GF-D8 (cell line): ENCODE measurements at regions not wholly inside any gene's neighbourhood (a gene's known extent, or its start where the extent isn't known, plus 50 kb on each side); places are given as distances from the start of the nearest gene placed in this dataset.
"Not testable (repeated sequence)": the region's sequence is repeated elsewhere in the genome, so short reads cannot be mapped to it uniquely, and the experiment has no call there.

ENCODE experiments used
- DNase-seq: peaks from one replicate; lab custom pipeline; 2025; lab: John Stamatoyannopoulos, UW

DNA sequence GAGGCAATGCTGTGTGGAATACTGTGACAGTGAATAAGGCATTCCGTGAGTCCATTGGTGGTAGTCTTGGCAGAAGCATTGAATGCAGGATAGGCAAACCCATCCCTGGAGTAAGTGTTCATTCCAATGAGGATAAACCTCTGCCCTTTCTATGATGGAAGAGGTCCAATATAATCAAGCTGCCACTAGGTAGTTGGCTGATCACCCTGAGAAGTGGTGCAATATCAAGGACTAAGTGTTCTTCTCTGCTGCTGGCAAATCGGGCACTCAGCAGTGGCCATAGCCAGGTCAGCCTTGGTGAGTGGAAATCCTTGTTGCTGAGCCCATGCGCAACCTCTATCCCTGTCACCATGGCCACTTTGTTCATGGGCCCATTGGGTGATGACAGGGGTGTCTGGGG, 70.1 kb downstream of the FBXO4 start:
- DNase-seq: no peak

DNA sequence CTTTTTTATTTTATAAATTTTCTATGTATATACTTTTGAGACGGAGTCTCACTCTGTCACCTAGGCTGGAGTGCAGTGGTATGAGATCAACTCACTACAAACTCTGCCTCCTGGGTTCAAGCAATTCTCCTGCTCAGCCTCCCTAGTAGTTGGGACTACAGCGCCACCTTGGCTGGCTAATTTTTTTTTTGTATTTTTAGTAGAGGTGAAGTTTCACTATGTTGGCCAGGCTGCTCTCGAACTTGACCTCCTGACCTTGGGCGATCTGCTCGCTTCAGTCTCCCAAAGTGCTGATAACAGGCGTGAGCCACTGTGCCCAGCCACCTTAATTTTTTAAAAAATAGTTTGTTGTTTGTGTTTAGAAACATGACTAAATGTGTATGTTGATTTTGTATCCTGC, 76.6 kb downstream of the FBXO4 start:
- no peak for DNase-seq

DNA sequence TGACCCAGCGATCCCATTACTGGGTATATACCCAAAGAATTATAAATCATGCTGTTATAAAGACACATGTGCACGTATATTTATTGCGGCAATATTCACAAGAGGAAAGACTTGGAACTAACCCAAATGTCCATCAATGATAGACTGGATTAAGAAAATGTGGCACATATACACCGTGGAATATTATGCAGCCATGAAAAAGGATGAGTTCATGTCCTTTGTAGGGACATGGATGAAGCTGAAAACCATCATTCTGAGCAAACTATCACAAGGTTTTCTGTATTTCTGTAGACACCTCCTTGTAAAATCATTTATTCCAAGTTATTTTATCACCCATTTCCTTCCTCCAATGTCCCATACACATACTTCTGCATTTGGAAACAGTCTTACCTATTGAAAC, 78.8 kb downstream of the FBXO4 start:
- DNase-seq: not testable (repeated sequence)

DNA sequence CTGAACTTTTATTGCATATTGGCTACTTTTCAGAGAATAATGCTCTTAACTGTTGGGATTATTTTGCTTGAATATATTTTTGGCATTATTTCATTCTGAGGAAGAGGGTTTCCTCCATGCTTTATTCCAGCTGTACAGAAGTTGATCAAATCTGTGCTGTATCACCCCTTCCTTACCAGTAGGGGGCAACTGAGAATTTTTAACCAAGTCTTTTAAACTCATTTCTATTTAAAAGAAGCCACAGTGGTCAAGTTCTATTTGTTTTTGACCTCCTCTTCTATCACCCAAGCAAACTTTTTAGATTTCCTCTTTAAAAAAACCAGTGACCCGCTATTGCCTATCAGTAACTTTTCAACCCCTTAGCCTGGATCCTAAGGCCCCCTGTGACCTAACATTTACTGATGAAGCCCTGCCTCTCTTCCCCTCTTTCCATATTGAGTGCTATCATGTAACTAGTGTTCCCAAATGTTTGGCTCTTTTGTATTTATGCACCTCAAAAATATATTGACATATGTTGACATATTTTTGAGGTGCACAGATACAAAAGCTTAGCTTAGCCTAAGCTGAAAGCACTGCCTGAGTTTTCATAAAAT, 80.6 kb downstream of the FBXO4 start:
- DNase-seq: no peak

DNA sequence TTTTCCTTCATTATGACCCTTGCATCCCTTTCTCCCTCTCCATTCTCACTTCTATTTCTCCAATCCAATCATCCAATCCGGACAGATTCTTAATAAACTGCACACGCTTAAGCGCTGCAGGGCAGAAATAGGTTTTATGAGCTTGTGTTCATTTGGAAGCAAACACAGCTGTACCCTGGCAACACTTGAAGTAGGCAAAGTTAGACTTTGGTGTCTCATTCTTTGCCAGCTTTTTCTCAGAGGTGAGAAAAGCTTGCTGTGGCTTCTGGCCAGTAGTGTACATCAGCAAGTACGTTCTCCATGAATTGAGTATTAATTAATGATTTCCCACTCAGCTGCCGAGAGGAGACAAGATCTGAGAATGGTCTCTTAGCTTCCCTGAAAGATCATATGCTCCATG, 88.5 kb downstream of the FBXO4 start:
- DNase-seq: no peak

DNA sequence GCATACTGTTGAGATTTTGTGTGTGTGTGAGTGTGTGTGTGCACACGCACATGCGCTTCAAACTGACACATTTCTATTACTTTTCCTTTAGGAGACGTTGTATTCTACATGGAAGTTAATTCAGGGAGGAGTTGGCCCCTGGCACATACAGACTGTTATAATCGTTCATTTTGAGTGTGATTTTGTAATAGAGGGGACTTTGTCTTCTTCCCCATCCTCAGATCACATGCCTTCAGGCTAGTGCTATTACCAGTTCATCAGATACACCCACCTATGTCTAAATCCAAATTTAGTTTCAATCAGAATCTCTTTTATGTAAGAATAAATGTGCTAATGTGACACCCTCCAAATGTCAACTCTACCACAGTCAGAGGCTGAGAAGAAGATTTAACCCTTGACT, 90.2 kb downstream of the FBXO4 start:
- no peak for DNase-seq

DNA sequence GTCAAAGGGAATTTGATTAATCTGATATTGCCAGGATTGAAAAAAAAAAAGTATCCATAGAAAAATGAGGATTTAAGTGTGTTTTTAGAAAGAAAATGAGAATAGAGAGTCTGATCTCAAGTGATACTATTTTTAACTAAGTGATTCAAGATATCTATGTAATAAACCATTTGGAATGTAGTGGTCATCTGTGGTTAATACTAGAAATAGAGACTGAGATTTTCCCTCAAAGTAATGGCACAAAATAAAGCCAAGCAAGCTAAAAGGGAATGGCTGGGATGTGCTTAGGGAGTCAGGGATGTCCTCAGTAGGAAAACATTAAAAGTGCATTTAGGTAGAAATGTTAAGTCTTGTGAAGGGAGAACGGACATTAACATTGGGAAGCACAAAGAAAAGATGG, 90.6 kb downstream of the FBXO4 start:
- DNase-seq: no peak

DNA sequence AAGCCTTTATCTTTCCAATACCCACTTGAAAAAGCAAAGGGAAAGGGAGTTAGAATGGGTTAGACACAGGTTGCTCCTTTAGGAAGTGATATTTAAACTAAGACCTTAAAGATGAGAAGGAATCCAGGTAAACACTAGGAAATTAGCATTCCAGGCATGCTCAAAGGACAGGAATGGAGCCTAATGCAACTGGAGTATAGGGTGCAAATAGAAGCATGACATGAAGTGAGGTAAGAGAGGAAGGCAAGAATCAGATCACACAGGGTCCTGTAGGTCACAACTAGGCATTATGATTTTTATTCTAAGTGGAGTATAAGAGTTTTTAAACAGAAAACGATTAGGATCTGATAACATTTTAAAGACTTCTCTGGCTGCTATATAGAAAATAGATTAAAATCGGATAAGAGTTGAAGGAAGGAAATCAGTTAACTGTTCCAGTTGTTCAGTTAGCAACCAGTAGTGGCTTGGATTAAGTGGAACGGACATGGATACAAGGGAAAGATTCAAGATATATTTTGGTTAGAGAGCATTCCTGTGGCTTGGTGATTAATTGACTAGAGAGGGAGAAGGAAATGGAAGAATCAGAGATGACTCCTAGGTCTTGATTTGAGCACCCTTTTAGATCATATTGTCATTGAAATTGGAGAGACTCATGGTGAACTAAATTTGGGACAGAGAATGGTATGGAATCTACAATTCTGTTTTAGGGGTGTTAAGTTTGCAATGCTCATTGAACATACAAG, 95.9 kb downstream of the FBXO4 start:
- DNase-seq: no peak

DNA sequence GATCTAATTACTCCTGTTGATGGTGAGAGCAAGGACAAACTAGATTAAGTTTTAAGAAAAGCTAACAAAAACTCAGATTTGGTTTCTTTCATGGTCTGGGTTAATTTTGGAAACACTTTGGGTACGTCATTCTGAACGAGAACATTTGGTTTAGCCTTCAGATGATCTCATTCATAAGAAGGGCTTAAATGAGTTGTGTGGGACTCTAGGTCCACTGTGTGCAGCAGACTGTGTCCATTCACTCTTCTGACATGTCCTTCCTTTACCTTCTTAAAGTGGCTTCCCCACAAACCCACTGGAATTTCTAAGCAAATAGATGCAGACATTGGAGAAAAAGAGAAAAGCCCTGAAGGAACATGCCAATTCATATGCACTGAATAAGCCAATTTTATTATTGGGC, 96.8 kb downstream of the FBXO4 start:
- no peak for DNase-seq

DNA sequence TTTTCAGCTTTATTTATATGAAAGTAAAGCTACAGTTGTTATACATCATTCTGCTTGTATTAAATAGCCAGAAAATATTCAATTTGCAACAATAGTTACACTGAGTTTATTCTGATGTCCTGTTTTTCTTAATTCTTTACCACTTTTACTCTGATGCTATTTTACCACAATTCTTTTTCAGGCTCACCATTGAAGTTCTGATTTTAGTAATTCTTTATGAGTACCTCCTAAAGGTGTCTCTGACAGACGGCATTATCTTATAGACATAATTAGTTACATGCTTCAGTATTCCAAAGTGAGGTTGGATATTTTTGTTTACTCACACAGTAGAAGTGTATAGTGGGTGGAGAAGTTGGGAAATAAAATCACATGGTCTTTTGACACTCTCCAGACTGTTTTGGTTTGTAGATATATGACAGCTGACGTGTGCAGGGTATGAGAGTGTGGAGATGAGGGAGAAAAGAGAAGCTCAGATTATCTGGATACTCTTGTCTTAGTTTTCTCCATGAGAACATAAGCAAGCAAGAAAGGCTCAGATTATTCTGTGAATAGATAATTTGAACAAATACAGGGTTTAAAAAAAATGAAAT, 97.4 kb downstream of the FBXO4 start:
- DNase-seq: no peak

DNA sequence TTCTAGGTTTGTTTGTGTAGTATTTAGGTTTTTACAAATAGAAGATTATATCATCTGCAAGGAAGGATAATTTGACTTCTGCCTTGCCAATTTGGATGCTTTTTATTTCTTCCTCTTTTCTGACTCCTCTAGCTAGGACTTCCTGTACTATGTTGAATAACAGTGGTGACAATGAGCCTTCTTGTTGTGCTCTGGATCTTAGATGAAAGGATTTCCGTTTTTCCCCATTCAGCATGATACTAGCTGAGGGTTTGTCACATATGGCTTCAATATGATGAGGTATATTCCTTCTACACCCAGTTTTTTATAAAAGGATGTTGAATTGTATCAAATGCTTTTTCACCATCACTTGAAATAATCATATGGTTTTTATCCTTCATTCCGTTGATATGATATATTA, 101.4 kb downstream of the FBXO4 start:
- DNase-seq: no peak

DNA sequence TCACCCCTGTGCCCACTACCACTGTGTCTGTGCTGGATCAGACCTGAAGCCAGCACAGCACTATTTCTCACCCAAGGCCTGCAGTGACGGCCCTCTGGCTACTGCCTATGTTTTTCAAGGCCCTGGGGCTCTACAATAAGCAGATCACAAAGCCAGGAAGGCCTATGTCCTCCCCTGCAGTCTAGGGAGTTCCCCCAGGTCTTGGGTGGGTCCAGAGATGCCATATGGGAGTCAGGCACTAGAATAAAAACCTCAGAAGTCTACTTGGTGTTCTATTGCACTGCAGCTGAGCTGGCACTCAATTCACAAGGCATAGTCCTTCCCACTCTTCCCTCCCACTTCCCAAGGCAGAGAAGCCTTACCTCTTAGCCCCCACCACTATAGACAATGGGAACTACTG, 107.1 kb downstream of the FBXO4 start:
- DNase-seq: no peak

DNA sequence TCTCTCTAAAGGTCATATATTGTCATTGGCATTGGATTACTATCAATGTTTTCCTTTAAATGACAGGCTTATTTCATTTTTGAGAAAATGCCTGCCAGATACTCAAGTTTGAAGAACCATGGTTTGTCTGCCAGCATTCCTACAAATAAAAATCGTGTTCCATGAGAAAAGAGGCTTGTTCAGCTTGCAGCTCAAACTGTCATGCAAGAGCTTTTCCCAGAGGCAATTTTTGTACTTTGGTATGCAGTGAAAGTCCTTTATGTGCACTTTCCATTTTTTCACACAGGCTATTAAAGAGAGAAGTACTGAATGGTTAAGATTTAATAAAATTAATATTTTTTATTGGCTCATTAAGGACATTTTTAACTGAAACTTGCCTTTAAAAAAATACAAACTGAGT, 110.4 kb downstream of the FBXO4 start:
- no peak for DNase-seq

DNA sequence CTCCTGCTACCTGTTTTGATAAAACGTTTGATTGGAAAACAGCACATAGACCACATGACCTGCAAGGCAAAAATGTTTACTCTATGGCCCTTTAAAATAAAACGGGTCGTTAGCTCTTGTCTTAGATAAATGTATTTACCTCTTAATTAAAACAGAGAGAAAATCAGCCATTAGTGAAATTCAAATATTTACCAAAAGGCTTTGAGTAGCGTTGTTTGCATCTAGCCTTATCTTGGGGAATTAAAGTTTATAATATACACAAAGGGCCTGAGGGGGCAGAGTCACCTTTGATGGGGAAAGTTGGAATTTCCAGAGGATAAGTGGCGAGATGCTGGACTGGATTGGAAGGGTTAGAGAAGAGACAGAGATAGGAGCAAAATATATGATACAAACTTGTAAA, 111.3 kb downstream of the FBXO4 start:
- no peak for DNase-seq

DNA sequence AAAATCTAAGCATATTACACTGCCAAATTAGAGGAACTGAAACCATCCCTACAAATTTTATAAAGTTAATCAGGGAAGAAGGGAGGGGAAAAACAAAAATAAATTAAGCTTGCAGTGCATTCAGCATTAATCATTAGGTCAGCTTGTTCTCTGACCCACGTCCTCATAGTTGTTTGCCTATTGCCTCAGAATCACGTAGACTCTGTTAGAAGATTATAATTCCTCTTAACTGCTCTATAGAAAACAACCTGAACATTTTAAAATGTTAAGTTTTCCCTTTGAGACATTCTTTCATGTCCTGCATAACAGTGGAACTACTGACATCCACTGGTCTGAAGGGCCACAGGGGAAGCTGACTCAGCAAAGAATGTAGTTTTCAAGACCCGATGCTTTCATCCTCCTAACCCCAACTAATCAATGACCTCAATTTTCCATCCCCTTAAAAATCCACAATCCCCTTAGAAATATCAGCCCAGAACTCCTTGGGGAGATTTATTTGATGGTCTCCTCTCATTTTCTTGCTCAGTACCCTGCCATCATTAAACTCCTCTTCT, 112.4 kb downstream of the FBXO4 start:
- DNase-seq: no peak

DNA sequence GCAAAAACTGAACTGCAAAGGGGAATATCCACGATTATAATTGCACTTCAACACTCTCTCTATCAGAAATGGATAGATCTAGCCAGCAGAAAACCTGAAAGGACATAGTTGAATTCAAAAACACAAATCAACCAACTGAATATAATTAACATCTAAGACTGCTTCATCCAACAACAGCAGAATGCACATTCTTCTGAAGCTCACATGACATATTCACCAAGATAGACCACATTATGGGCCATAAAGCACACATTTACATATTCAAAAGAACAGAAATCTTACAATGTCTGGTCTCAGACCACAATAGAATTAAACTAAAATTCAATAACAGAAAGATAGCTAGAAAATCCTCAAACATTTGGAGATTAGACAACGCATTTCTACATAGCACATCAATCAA, 118.3 kb downstream of the FBXO4 start:
- no peak for DNase-seq

DNA sequence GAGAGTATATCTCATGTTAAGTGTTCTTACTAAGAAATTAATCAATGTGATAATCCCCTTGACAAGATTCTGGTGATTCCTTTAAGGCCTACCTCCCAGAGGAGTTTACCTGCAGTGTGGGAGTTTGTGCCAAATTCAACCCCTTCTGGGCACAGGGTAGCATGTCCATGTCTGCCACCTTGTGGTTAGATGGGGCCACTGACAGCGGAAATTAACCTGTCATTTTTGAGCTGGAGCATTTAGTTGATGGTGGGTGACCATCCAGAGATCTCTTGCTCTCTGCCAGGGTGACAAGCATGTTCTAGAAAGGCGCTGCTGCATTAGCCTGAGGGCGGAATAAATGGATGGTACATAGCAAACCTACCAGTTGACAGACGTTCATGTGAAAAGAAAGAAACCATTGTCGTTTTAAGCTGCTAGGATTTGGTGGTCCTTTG, 132.2 kb downstream of the FBXO4 start:
- DNase-seq: no peak

DNA sequence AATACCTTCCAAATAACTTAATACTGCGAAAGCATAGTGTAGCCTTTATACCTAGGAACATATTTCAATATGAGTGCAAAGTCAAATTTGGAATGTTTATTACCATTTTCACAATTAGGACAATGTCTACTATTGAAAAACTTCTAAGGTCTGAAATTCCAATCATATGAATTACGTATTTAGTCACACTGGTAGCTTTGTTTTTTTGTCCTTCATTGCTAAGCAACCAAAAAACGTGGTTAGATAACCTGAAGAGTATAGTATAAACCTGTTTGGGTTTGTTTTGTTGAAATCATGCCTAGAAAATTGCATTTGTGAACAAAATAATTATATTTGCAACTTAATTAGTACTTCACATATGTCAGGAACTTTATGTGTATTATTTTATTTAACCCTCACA, 134.2 kb downstream of the FBXO4 start:
- no peak for DNase-seq

DNA sequence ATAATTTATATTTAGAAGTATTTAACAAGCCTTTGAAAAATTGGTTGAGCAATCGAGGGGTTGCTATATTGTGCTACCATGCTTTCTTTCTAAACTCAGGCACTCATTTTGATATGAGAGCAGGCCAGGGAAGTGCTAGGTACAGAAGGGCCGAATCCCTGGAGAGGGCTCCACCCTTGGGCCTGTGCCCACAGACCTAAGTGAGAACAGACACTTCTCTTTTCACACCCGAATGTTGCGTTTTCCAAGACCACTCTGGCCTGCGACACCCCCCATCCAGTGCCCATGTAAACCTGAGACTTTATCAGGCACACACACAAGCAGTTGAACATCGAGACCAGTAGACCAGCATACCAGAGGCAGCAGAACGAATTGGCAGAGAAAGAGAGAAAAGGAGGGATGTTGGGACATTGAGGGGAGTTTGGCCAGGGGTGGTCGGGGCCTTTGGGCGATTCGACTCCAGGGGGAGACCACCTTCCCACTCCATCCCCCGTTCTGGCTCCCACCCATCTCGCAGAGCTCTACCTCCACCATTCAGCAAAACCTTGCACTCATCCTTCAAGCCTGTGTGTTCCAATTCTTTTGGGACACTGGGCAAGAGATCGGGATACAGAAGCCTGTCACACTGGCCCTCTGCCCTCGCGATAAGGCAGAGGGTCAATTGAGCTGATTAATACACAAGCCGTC, 134.8 kb downstream of the FBXO4 start:
- DNase-seq: no peak

DNA sequence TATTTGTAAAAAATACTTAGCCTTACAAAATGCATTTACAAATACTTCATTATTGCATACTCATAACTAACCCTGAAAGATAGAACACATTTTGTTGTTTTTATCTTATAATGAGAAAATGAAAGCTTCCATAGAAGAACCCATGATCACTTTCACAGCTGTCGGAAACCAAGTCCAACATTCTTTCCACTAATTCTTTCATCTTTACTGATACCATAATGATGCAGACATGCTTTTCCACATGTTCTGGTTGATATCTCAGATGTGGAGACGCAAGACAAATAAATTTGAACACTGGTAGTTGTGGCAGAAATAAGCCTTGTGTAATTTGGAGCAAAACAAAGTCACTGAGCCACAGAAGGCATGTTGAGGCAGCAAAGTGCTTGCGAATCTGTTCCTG, 136.0 kb downstream of the FBXO4 start:
- DNase-seq: no peak

DNA sequence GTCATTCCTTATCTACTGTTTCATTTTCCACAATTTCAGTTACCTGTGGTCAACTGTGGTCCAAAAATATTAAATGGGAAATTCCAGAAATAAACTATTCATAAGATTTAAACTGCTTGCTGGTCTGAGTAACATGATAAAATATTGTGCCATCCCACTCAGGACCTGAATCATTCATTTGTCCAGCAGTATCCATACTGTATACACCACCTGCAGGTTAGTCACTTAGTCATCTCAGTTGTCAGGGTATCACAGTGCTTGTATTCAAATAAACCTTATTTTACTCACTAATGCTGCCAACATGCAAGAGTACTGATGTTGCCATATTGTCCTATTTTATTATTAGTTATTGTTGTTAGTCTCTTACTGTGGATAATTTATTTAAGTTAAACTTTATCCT, 139.7 kb downstream of the FBXO4 start:
- DNase-seq: no peak

DNA sequence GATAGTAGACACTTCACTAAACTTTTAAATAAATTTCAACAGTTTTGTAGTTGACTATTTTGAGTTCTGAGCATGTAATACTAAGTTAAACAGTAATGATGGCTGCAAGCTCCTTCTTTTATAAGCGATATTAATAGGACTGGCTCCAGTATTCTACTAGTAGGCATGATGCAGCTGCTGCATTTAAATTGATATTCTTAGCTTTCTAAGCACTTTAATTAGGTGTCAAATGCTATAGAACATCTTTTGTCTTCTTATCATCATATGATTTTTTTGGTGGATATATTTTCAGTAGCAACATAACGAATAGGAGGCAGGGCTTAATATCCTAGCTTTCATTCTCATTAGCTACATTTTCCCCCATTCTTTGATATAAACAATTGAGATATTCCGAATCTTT, 141.1 kb downstream of the FBXO4 start:
- no peak for DNase-seq

DNA sequence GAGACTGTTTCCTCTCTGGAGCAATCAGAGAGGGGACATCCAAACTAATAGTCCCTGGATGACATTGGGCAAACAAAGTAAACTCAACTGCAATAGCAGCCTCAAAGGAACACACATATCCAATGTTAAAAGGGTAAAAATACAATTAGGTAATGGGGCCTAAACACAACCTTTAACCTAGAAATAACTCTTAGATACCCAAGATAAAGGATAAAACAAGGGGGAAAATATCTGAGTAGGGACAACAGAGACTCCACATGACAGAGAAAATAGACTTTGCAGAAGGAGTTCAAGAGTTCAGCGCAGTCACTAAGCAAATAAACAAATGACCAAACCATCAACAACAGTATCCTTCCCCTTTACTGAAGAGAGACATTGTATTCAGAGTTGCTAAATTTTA, 149.3 kb downstream of the FBXO4 start:
- no peak for DNase-seq
